ENCODE measurements at regions not wholly inside any gene's neighbourhood (a gene's known extent, or its start where the extent isn't known, plus 50 kb on each side); places are given as distances from the start of the nearest gene placed in this dataset.
"Not testable (repeated sequence)": the region's sequence is repeated elsewhere in the genome, so short reads cannot be mapped to it uniquely, and the experiment has no call there.

- peak; percentile 35 for DNase-seq
Measured at GRCh38 chr5:89842531-89842930, 567.0 kb downstream of the CETN3 start.

- DNase-seq, result no peak
Measured at GRCh38 chr5:89840906-89841305, 568.6 kb downstream of the CETN3 start.

DNA sequence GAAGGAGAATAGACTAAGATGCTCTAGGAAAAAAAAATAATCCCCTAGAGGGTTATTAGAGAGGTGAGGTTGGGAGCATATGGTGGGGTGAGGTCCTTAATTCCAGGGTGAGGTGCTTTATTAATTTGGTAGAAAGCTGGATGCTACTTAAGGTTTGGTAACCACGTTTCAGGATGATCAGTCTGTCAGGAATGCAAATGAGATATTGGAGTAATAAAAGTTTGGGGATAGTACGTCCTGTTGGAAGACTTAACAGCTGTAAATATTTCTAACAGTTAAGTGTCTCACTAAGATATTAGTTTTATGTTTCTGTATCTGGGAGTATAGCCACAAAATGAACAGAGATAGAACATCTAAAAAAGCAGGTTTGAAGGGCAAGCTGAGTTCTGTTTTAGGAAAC is 578.9 kb downstream of the CETN3 start:
- DNase-seq, result peak; percentile 11

GRCh38 chr5:89827960-89828359 is 581.6 kb downstream of the CETN3 start:
- no peak for DNase-seq

- no peak for DNase-seq
Measured at GRCh38 chr5:89827359-89827758, 582.2 kb downstream of the CETN3 start.

DNA sequence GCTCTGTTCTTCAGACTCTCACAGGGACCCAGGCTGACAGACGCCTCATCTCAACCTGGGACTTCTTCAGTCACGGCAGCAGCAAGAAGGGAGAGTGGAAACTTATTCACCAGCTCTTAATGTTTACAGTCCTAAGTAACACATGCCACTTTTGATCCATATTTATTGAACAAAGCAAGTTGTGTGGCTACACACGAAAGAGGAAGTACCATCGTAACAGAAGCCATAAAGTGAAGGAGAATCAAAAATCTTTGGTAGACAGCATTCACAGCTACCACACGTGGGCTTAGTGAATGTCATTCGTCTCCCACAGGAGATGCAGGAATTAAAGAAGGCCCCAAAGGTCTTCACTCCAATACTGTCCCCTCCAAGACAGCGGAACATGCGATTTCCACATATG is 582.6 kb downstream of the CETN3 start:
- DNase-seq, result no peak

DNA sequence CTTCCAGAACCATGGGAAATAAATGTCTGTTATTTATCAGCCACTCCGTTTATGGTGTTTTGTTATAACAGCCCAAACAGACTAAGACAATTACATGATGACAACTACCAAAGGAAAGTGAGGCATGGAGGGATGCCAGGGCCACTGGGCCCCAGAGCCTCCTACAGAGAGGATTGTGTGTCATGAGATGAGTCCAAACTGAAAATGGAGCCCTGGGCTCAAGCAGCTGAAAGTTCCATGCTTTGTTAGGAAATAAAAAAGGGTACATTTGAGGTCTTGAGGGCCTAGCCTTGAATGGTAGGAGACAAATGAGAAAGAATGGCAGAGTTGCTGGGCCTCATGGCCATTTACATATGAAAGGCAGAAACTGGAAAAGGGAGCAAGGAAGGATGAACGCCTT is 586.5 kb downstream of the CETN3 start:
- DNase-seq, result no peak

DNA sequence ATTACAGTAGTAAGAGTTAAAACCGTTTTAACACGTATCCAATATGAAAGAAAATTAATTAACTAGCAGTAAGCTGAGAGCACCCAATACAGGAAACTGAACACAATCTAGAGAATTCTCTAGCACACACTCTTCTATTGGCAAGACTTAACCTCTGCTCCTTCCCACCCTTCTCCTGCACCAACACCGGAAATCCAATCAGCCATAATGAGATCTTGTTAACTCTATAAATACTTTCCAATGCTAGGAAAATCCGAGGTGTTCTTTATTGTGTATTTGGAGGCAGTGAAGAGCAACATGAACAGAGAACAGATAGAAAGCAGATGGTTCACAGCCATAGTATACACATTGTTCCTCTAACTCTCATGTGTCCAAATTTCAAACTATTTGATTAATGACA is 591.7 kb downstream of the CETN3 start:
- no peak for DNase-seq

DNA sequence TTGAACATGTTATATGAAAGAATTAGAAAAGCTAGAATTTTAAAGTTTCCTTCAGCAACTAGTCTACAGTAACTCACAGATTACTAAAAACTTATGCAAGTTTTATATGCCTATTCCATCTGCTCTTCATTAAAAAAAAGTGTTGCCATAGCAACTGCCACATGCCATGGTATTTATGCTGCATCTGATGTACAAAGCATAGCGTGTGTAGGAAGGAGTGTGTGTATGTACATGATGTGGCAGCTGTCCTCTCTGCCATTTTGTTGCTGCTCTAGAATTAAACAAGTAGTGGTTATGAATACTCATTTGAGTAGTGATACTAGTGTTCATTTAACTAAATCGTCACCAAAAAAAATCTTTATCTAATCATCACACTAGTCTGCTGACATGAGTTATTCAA is 593.5 kb downstream of the CETN3 start:
- peak; percentile 88 for DNase-seq

- DNase-seq, result not testable (repeated sequence)
Measured at GRCh38 chr5:89800735-89801134, 608.8 kb downstream of the CETN3 start.

GRCh38 chr5:89794504-89794903 is 615.1 kb downstream of the CETN3 start:
- DNase-seq, result not testable (repeated sequence)

DNA sequence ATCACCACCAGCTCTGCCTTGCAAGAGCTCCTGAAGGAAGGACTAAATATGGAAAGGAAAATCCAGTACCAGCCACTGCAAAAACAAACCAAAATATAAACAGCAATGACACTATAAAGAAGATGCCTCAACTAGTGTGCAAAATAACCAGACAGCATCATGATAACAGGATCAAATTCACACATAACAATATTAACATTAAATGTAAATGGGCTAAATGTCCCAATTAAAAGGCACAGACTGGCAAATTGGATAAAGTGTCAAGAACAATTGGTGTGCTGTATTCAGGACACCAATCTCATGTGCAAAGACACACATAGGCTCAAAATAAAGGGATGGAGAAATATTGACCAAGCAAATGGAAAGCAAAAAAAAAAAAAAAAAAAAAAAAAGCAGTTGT is 629.8 kb downstream of the CETN3 start:
- DNase-seq, result not testable (repeated sequence)

DNA sequence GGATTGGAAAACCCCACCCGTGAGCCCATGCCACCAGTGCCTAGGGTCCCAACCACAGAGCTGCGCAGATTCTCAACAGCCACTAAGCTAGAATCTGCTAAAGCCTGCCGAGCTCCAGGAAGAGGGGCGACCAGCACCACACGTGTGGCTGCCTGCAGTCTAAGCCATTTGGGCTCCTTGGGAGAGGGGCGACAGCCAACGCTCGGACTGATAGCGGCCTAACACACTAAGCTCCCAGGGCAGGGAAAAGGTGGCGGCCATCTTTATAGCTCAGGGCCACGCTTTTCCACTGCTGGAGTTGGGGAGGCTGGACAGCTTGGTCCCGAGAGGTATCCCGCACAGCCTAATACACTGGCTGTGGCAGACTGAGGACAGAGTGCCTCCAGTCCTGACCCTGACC is 631.8 kb downstream of the CETN3 start:
- DNase-seq, result no peak

GRCh38 chr5:89769975-89770374 is 639.6 kb downstream of the CETN3 start:
- DNase-seq, result peak; percentile 68

DNA sequence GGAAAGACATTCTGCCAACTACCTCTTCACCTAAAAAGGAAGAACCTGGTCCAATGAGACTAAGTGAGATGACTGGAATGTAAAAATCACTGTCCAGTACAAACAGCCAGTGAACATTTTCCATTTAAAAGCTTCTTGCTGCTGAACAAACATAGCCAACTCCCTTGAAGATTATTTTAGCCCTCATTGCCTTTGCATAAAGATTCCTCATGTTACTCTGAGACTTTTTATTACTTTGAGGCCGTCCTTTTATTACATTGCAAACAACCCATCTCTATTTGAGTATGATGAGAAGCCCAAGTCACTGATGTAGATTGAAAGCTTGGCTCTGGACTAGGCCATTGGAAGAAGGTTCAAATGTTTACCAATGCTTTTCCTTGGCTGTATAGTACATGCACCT is 649.8 kb downstream of the CETN3 start:
- DNase-seq, result no peak

GRCh38 chr5:89758146-89758545 is 651.4 kb downstream of the CETN3 start:
- peak; percentile 10 for DNase-seq

DNA sequence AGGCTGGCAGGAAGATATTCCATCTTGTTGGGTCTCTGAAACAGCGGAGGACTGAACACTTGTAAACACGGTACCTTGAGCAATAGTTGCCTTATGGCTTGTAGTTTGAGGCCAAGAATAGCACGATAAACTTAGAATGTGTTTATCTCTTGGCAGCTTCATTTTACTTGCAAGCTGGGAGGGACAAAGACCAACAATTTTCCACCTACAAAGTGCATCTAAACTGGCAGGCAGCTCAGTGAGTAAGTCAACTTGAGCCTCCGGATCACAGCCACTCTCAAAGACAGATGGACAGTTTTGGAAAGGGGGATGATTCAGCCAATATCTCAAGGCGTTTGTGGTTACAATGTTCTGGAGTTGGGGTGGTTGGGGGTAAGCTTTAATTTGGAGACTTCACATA is 652.6 kb downstream of the CETN3 start:
- DNase-seq, result peak; percentile 4

DNA sequence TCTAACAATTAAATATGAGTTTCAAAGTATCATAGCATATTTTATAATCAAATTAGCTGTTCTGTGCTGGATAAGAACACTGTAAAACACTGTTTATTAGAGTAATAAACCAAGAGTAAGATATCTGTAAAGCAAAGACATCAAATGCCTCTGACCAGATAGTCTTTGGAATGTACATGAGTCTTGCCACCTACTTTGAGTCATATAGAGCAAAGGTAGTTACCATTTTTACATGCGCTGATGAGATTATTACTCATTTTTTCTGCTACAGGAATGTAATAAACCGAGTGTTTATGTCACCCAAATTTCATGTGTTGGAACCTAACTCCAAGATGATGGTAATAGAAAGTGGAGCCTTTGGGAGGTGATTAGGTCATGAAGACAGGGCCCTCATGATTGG is 654.5 kb downstream of the CETN3 start:
- no peak for DNase-seq

DNA sequence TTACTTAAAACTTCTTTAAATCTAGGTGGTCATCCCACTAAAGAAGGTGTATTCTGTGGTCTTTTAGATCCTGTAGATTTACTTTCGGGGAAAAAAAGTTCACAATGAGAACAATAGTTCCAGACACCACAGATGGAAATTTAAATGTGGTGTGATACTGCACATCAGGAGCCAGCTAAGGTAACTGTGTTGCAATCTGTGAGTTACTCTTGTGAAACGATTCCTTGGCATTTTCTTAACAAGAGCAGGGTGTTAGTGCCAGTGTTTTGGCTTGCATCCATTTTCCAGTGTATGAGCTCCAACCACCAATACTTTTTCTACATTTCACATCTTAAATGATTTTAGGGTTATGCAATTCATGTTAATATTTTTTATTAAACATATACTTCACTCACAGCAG is 674.5 kb downstream of the CETN3 start:
- DNase-seq, result peak; percentile 32

DNA sequence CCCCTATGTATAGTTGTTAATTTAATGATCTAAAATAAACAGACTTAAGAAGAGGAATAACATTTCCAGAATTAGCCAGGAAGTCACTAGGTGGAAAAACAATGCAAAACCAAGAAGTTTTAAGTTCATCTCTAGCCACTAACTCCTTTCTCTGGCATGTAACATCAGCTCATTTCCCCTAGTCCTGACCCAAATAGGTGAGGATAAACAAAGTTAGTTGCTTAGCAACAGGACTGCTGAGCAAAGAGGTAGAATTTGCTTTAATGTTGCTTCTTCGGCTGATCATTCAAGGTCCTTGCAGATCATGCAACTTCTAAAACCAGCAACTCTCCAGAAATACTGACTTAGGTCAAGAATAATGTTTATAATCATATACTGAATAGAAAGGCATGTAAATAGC is 675.8 kb downstream of the CETN3 start:
- no peak for DNase-seq

GRCh38 chr5:89729623-89730301 is 679.8 kb downstream of the CETN3 start:
- peak; percentile 16 for DNase-seq

DNA sequence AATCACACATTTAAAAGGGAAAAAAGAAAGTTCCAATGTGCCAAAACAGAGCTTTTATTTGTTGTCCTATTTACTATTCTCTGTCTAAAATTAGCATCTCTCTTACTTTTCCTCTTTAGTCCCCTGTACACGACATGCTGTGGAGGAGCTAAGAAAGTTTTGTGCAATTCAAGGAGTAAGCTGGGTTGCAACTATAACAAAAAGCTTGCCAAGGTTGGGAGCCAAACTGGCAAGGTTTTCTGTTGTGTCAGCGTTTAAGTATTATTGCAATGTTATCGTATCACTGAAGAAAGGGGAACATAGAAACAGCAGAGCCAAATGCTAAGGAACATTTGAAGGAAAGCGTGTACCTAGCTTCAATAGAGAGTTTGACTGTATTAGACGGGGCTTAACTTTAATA is 680.8 kb downstream of the CETN3 start:
- peak; percentile 47 for DNase-seq

DNA sequence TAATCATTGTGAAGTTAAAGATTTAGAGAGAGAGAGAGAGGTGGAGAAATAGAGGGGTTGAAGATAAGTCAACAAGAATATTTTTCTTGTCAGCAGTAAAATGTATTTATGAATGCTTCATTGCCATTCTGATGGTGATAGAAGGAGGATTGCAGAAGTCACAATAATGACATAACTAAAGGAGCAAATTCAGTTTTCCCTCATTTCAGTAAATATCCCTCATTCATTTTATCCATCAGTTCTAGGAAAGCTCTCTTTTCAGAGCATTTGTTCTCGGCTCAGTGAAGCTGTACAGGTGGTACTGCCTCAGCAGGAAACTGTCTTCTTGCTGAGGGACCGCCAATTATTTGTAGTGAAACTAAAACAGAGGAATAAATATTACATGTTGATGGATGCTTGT is 681.4 kb downstream of the CETN3 start:
- no peak for DNase-seq

DNA sequence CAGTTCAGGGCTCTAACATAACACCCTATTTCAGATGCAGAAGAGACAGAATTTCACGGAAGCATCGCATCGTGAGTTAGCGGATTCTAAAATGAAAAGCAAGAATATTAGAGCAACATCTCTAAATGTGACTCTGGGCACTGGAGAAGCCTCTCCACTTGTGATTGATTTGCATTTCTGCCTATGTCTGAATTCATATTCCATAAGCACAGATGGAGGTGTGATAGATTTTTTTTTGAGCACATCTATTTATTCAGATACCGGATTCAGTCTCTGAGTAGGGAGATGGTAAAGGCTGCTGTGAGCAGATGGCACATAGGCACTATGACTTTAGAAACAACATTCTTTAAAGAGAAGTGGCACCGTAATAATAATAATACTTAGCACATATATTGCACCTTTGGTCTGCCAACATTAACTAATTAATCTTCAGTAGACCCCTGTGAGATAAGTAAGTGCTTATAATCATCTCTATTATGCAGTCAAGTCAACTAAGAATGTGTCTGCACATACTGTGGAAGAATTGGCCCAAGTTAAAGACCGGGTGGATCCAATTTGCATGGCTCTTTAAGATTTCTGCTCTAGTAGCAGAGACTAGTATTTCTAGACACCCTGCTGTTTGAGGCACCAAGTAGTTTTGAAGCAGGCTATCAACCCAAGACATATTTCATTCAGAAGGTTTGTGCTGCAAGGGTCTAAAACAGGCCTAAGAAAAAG is 685.0 kb downstream of the CETN3 start:
- DNase-seq, result no peak

- DNase-seq, result peak; percentile 71
Measured at GRCh38 chr5:89723907-89724306, 685.6 kb downstream of the CETN3 start.
